ENCODE measurements at regions not wholly inside any gene's neighbourhood (a gene's known extent, or its start where the extent isn't known, plus 50 kb on each side); places are given as distances from the start of the nearest gene placed in this dataset.

DNA sequence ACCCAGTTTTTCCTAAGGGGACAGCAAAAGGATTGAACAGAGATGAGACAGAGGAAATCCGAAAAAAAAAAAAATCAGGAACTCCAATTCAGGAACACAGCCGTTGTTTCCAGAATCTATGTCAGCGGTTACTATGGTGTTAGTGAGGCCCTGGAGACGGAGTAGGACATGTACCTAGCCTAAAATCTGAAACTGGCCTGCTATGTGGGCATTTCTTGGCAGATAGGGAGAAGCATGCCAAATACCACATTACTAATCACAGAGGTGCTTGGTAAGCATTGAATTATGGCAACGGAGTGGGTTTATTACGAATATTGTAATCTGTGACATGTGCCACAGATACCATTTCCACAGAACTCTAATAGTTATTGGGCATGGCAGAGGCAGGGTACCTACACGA, 530.6 kb downstream of the CCDC85A start (continued):
- TF ChIP-seq, protein P1, sequence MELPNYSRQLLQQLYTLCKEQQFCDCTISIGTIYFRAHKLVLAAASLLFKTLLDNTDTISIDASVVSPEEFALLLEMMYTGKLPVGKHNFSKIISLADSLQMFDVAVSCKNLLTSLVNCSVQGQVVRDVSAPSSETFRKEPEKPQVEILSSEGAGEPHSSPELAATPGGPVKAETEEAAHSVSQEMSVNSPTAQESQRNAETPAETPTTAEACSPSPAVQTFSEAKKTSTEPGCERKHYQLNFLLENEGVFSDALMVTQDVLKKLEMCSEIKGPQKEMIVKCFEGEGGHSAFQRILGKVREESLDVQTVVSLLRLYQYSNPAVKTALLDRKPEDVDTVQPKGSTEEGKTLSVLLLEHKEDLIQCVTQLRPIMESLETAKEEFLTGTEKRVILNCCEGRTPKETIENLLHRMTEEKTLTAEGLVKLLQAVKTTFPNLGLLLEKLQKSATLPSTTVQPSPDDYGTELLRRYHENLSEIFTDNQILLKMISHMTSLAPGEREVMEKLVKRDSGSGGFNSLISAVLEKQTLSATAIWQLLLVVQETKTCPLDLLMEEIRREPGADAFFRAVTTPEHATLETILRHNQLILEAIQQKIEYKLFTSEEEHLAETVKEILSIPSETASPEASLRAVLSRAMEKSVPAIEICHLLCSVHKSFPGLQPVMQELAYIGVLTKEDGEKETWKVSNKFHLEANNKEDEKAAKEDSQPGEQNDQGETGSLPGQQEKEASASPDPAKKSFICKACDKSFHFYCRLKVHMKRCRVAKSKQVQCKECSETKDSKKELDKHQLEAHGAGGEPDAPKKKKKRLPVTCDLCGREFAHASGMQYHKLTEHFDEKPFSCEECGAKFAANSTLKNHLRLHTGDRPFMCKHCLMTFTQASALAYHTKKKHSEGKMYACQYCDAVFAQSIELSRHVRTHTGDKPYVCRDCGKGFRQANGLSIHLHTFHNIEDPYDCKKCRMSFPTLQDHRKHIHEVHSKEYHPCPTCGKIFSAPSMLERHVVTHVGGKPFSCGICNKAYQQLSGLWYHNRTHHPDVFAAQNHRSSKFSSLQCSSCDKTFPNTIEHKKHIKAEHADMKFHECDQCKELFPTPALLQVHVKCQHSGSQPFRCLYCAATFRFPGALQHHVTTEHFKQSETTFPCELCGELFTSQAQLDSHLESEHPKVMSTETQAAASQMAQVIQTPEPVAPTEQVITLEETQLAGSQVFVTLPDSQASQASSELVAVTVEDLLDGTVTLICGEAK (IDR thresholded peaks at IDR 0.05): no peak
- TF ChIP-seq, protein P1 (CRISPR knock-in tag; IDR thresholded peaks at IDR 0.05): no peak
- no peak for TF ChIP-seq NFE2 (CRISPR knock-in tag; IDR thresholded peaks at IDR 0.05)
- TF ChIP-seq, protein P2, sequence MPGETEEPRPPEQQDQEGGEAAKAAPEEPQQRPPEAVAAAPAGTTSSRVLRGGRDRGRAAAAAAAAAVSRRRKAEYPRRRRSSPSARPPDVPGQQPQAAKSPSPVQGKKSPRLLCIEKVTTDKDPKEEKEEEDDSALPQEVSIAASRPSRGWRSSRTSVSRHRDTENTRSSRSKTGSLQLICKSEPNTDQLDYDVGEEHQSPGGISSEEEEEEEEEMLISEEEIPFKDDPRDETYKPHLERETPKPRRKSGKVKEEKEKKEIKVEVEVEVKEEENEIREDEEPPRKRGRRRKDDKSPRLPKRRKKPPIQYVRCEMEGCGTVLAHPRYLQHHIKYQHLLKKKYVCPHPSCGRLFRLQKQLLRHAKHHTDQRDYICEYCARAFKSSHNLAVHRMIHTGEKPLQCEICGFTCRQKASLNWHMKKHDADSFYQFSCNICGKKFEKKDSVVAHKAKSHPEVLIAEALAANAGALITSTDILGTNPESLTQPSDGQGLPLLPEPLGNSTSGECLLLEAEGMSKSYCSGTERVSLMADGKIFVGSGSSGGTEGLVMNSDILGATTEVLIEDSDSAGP (CRISPR knock-in tag; IDR thresholded peaks at IDR 0.05; ENCODE audit: borderline replicate concordance): no peak
- TF ChIP-seq STAG1 (CRISPR knock-in tag; IDR thresholded peaks at IDR 0.05): no peak
- TF ChIP-seq ELF1 (CRISPR knock-in tag; IDR thresholded peaks at IDR 0.05): no peak
- TF ChIP-seq, protein P3, sequence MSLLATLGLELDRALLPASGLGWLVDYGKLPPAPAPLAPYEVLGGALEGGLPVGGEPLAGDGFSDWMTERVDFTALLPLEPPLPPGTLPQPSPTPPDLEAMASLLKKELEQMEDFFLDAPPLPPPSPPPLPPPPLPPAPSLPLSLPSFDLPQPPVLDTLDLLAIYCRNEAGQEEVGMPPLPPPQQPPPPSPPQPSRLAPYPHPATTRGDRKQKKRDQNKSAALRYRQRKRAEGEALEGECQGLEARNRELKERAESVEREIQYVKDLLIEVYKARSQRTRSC (CRISPR knock-in tag; IDR thresholded peaks at IDR 0.05; ENCODE audit: low read depth): no peak
- TF ChIP-seq KIAA2018 (CRISPR knock-in tag; IDR thresholded peaks at IDR 0.05; ENCODE audit: borderline replicate concordance): no peak
